ENCODE measurements at regions not wholly inside any gene's neighbourhood (a gene's known extent, or its start where the extent isn't known, plus 50 kb on each side); places are given as distances from the start of the nearest gene placed in this dataset.

DNA sequence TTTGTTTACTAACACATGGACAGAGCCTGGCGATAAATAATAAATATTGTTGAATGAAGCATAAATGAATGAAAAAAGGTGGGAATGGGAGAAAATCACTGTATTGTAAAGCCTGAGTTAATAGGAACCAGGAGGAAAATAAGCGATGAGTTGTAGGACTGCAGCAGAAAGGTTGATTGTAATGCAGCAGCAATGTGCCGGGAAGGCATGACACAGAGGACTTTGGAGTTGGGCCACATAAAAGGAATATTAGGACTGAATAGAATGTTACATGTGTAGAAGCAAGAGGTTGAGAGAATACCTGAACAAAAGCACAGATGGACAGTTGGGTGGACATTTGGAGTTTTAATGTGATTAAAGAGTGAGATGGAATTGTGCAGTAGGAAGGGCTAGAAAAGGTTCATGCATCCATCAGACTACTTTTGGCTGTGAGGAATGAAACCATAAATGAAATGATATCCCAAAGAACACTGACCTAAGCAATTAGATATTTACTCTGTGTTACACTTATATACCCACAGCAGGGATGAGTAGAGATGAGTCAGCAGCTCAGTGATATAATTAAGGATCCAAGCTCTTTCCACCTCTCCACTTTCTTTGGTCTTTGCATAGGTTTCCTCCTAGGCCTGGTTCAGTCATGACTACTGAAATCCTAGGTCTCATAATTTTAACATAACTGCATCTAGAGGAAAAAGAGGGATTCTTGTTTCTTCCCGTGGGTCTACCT lies 55.4 kb downstream of the CCER1 start:
- no peak for TF ChIP-seq CTCF (IDR thresholded peaks at IDR 0.05)
- no peak for TF ChIP-seq POLR2AphosphoS5 (IDR thresholded peaks at IDR 0.05)
- TF ChIP-seq EP300 (IDR thresholded peaks at IDR 0.05), result no peak

Data from stomach (tissue), 4 donors.